Thoracic aorta (tissue), 2 donors: ENCODE measurements at regions not wholly inside any gene's neighbourhood (a gene's known extent, or its start where the extent isn't known, plus 50 kb on each side); places are given as distances from the start of the nearest gene placed in this dataset.
"Not testable (repeated sequence)": the region's sequence is repeated elsewhere in the genome, so short reads cannot be mapped to it uniquely, and the experiment has no call there.

Source experiments
- ATAC-seq: fragments of 150-250 bp; one replicate; pipeline ENCODE4 v1.8.0; 2017; ENCODE audit warnings: low read depth; ENCODE audit not compliant: insufficient number of reproducible peaks, low FRiP score
- DNase-seq: peaks from one replicate; pipeline ENCODE4 v3.0.0-alpha.2; 2020; ENCODE audit warnings: low spot score
- H3K27ac ChIP-seq, 2 donors: fragments of 200-600 bp; sonication (generic); 1 replicate in 1 of 2; 2 replicates in 1 of 2; pipeline ENCODE4 v1.5.1; 2016; ENCODE audit warnings: mild to moderate bottlenecking in 2 of 2, moderate library complexity in 2 of 2
- H3K27me3 ChIP-seq: fragments of 200-600 bp; sonication (generic); replicated peaks from 2 replicates; pipeline ENCODE4 v1.6.0; 2016; ENCODE audit warnings: mild to moderate bottlenecking; ENCODE audit not compliant: insufficient read depth
- H3K36me3 ChIP-seq: fragments of 200-600 bp; sonication (generic); one replicate; pipeline ENCODE4 v1.5.1; 2016
- H3K4me1 ChIP-seq, 2 donors: fragments of 200-600 bp; sonication (generic); 1 replicate in 1 of 2; 2 replicates in 1 of 2; pipeline versions ENCODE4 v1.5.1 to v1.6.0; 2016; ENCODE audit warnings: low read depth in 2 of 2, mild to moderate bottlenecking in 1 of 2; ENCODE audit not compliant: control insufficient read depth in 1 of 2
- H3K4me3 ChIP-seq: fragments of 200-600 bp; sonication (generic); 2 replicates; pipeline ENCODE4 v1.5.1; 2016; ENCODE audit warnings: mild to moderate bottlenecking
- H3K9me3 ChIP-seq: fragments of 200-600 bp; sonication (generic); 2 replicates; pipeline ENCODE4 v1.5.1; 2016
- TF ChIP-seq, protein P1 (sequence below): fragments of 200-600 bp; sonication (generic); IDR thresholded peaks from one replicate; pipeline ENCODE4 v1.5.1; 2019; ENCODE audit warnings: antibody characterized with exemption

DNA sequence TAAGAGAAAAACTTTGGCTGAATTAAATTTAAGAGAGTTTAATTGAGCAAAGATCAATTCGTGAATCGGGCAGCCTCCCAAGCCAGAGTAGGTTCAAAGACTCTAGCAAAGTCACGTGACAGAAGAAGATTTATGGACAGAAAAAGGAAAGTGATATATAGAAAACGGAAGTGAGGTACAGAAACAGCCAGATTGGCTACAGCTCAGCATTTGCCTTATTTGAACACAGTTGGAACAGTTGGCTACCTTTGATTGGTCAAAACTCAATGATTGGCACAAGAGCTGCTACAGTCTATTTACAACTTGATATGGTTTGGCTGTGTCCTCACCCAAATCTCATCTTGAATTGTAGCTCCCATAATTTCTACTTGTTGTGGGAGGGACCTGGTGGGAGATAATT is 102.6 kb downstream of the PLG start:
- Histone ChIP-seq H3K36me3 (no peaks in the 10 kb centered on the region), H3K9me3 (no peaks in the 10 kb centered on the region), H3K4me3 (no peak overlapping the region), H3K27me3 (no peaks in the 10 kb centered on the region), H3K27ac (no peak overlapping the region), H3K4me1 (no peaks in the 10 kb centered on the region)
- TF ChIP-seq, protein P1, sequence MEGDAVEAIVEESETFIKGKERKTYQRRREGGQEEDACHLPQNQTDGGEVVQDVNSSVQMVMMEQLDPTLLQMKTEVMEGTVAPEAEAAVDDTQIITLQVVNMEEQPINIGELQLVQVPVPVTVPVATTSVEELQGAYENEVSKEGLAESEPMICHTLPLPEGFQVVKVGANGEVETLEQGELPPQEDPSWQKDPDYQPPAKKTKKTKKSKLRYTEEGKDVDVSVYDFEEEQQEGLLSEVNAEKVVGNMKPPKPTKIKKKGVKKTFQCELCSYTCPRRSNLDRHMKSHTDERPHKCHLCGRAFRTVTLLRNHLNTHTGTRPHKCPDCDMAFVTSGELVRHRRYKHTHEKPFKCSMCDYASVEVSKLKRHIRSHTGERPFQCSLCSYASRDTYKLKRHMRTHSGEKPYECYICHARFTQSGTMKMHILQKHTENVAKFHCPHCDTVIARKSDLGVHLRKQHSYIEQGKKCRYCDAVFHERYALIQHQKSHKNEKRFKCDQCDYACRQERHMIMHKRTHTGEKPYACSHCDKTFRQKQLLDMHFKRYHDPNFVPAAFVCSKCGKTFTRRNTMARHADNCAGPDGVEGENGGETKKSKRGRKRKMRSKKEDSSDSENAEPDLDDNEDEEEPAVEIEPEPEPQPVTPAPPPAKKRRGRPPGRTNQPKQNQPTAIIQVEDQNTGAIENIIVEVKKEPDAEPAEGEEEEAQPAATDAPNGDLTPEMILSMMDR, result no peak
- no peak for ATAC-seq
- no peak for DNase-seq

- Histone ChIP-seq H3K27me3 (no peaks in the 10 kb centered on the region), H3K4me1 (no peaks in the 10 kb centered on the region), H3K27ac (no peak overlapping the region), H3K4me3 (no peak overlapping the region), H3K9me3 (no peaks in the 10 kb centered on the region), H3K36me3 (no peaks in the 10 kb centered on the region)
- TF ChIP-seq, protein P1, result no peak
- ATAC-seq (no peak), DNase-seq (no peak)
Observed at GRCh38 chr6:160808263-160808662, 106.2 kb downstream of the PLG start.

DNA sequence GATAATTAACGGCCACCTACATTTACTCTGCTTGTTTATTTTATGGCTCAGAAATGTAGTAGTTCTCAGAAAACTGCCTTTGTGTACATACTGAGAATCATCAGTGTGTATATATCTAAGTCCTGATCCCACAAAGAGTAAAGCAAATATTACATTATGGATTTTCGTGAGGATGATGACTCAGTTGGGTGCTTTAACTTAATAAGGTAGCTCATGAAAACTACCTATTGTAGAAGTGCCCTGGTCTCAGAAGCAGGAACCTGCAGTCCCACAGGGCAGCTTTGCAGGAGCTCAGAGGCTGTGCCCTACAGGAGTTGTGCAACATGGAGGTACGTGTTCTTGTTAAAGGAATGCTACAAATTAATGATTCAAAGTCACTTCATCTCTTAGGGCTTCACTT is 108.2 kb downstream of the PLG start:
- H3K27ac ChIP-seq, result no peak overlapping the region
- H3K4me3 ChIP-seq, result no peak overlapping the region
- TF ChIP-seq, protein P1, result no peak
- H3K4me1 ChIP-seq, result no peaks in the 10 kb centered on the region
- ATAC-seq (no peak), DNase-seq (no peak)
- no peaks in the 10 kb centered on the region for H3K27me3 ChIP-seq
- H3K9me3 ChIP-seq, result no peaks in the 10 kb centered on the region
- no peaks in the 10 kb centered on the region for H3K36me3 ChIP-seq

- Histone ChIP-seq H3K9me3 (no peaks in the 10 kb centered on the region), H3K4me1 (no peaks in the 10 kb centered on the region), H3K27me3 (no peaks in the 10 kb centered on the region), H3K36me3 (no peaks in the 10 kb centered on the region), H3K27ac (no peak overlapping the region), H3K4me3 (no peak overlapping the region)
- ATAC-seq (no peak), DNase-seq (no peak)
- TF ChIP-seq, protein P1, result no peak
Observed at GRCh38 chr6:160812097-160812496, 110.1 kb downstream of the PLG start.

DNA sequence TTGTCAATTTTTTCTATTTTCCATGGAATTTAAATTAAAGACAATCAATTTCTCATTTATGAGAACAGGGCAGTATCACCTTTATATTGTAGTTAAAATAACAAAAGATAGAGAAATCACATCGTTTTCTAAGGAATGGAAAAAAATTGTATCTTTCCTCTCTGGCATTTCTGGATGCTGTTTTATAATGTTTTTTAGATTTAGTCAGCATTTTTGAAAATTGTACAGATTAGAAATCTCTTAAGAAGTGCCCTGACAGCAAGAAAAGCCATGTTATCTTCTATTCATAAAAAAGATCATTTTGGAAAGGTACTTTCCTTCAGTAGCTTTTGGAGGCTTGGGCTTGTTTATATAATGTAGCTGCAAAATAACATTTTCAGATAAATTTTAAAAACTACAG is 116.9 kb downstream of the PLG start:
- H3K9me3 ChIP-seq, result peaks cover 7% of the 10 kb centered on the region
- no peak overlapping the region for H3K27ac ChIP-seq
- ATAC-seq, result no peak
- no peaks in the 10 kb centered on the region for H3K27me3 ChIP-seq
- TF ChIP-seq, protein P1, result no peak
- no peak overlapping the region for H3K4me3 ChIP-seq
- H3K4me1 ChIP-seq, result no peaks in the 10 kb centered on the region
- DNase-seq, result no peak
- H3K36me3 ChIP-seq, result no peaks in the 10 kb centered on the region

DNA sequence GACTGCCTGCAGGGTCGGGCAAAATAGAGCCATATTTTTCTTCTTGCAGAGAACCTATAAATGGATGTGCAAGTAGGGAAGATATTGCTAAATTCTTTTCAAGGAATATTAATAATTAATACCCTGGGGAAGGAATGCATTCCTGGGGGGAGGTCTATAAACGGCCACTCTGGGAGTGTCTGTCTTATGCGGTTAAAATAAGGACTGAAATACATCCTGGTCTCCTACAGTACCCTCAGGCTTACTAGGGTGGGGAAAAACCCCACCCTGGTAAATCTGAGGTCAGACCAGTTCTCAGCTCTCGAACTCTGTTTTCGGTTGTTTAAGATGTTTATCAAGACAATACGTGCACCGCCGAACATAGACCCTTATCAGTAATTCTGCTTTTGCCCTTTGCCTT is 118.6 kb downstream of the PLG start:
- H3K27me3 ChIP-seq, H3K4me1 ChIP-seq, H3K27ac ChIP-seq, ATAC-seq, H3K9me3 ChIP-seq, H3K4me3 ChIP-seq, DNase-seq, H3K36me3 ChIP-seq: not testable (repeated sequence)
